HepG2 (cell line): ENCODE measurements at regions not wholly inside any gene's neighbourhood (a gene's known extent, or its start where the extent isn't known, plus 50 kb on each side); places are given as distances from the start of the nearest gene placed in this dataset.

ENCODE experiments used
- ATAC-seq: fragments of 200-7000 bp; cut with Tn5 transposase; 3 replicates; pipeline ENCODE4 v1.9.1; 2020; ENCODE audit warnings: mild to moderate bottlenecking, moderate library complexity
- BruUV-seq: library from RNA; stranded (reverse); fragments of 400-500 nt; replicated peaks from 2 replicates; lab custom pipeline; 2021; lab: Mats Ljungman, UMichigan
- CTCF ChIA-PET: fragments of 300-600 bp; formaldehyde crosslinking; extraction: SDS; loops from one replicate; lab custom pipeline; 2021; ENCODE audit warnings: low total read pairs, inconsistent platforms, low intra/inter-chr PET ratio; lab: Yijun Ruan, JAX
- POLR2A ChIA-PET: fragments of 350-600 bp; sonication (Branson Sonifier 250); formaldehyde crosslinking; loops from one replicate; lab custom pipeline; 2020; ENCODE audit warnings: antibody characterized with exemption, inconsistent platforms; lab: Yijun Ruan, JAX
- DNase-seq: peaks from one replicate; pipeline ENCODE4 v3.0.0-alpha.2; 2015; ENCODE audit warnings: low spot score
- FAIRE-seq: peaks from 3 replicates; lab custom pipeline; 2011; peaks lifted over from hg19 to GRCh38; lab: Jason Lieb, UNC
- H2AFZ ChIP-seq: one replicate; pipeline ENCODE4 v1.6.1; 2011; ENCODE audit warnings: low read length, inconsistent platforms
- H3K27ac ChIP-seq: fragments of 300-600 bp; 3 replicates; pipeline ENCODE4 v1.8.0; 2011; ENCODE audit warnings: mixed run types, mild to moderate bottlenecking, mixed read lengths, low read length, inconsistent platforms; ENCODE audit not compliant: insufficient read depth; ENCODE audit errors: extremely low read length
- H3K27me3 ChIP-seq, 2 experiments: fragments of 200-600 bp in 1 of 2; 2 replicates in 1 of 2; 3 replicates in 1 of 2; pipeline versions ENCODE4 v1.6.0 to v1.8.0; 2011; ENCODE audit warnings: low read length in 2 of 2, mild to moderate bottlenecking in 2 of 2, moderate library complexity in 2 of 2, inconsistent platforms in 1 of 2; ENCODE audit not compliant: insufficient read depth in 2 of 2, control insufficient read depth in 1 of 2
- H3K36me3 ChIP-seq, 2 experiments: fragments of 200-600 bp in 1 of 2; replicated peaks in 1 of 2; 2 replicates in 1 of 2; 3 replicates in 1 of 2; pipeline versions ENCODE4 v1.5.1 to v1.8.0; 2011; ENCODE audit warnings: low read length in 2 of 2, inconsistent platforms in 1 of 2; ENCODE audit not compliant: insufficient read depth in 2 of 2, control insufficient read depth in 1 of 2
- H3K4me1 ChIP-seq: 2 replicates; pipeline ENCODE4 v1.5.1; 2012; ENCODE audit warnings: low read length, inconsistent platforms; ENCODE audit not compliant: insufficient read depth
- H3K4me2 ChIP-seq: 2 replicates; pipeline ENCODE4 v1.6.0; 2011; ENCODE audit warnings: low read depth, low read length, inconsistent platforms
- H3K4me3 ChIP-seq, 3 experiments: fragments of 200-600 bp in 1 of 3; sonication (generic), shearing (Covaris generic) in 1 of 3; replicated peaks in 1 of 3; 2 replicates each; pipeline ENCODE4 v1.5.1; 2011 to 2016; ENCODE audit warnings: low read length in 3 of 3, inconsistent platforms in 2 of 3, low read depth in 2 of 3, mild to moderate bottlenecking in 2 of 3, control low read depth in 1 of 3, mixed read lengths in 1 of 3; ENCODE audit not compliant: insufficient read depth in 1 of 3
- H3K79me2 ChIP-seq: one replicate; pipeline ENCODE4 v1.6.1; 2011; ENCODE audit warnings: low read length, inconsistent platforms; ENCODE audit not compliant: insufficient read depth
- H3K9ac ChIP-seq: 2 replicates; pipeline ENCODE4 v1.6.0; 2011; ENCODE audit warnings: mild to moderate bottlenecking, low read depth, low read length, inconsistent platforms; ENCODE audit not compliant: insufficient read depth
- H3K9me3 ChIP-seq: 2 replicates; pipeline ENCODE4 v1.5.1; 2012; ENCODE audit warnings: mild to moderate bottlenecking, low read length
- H4K20me1 ChIP-seq: 2 replicates; pipeline ENCODE4 v1.6.0; 2011; ENCODE audit warnings: inconsistent platforms, mild to moderate bottlenecking, low read length, moderate library complexity; ENCODE audit not compliant: insufficient read depth
- ATRX ChIP-seq: sonication (generic); formaldehyde crosslinking; IDR thresholded peaks from 2 replicates; pipeline ENCODE4 v1.4.0; 2020; ENCODE audit warnings: missing genetic modification reagents, borderline replicate concordance
- CBX5 ChIP-seq: sonication (generic); formaldehyde crosslinking; IDR thresholded peaks from 2 replicates; pipeline ENCODE4 v1.4.0; 2020; ENCODE audit warnings: missing genetic modification reagents, borderline replicate concordance
- ETV6 ChIP-seq: sonication (generic); formaldehyde crosslinking; conservative IDR thresholded peaks from 2 replicates; pipeline ENCODE4 v1.4.0; 2020; ENCODE audit warnings: missing genetic modification reagents
- HOXA7 ChIP-seq: sonication (generic); formaldehyde crosslinking; IDR thresholded peaks from 2 replicates; pipeline ENCODE4 v1.8.1; 2022; ENCODE audit warnings: mild to moderate bottlenecking, missing genetic modification reagents, moderate library complexity
- NFKBIZ ChIP-seq: IDR thresholded peaks from 2 replicates; pipeline ENCODE4 v1.6.1; 2018; ENCODE audit warnings: missing genetic modification reagents, missing compliant biosample characterization
- NR2F6 ChIP-seq, 2 experiments: IDR thresholded peaks; 2 replicates each; pipeline ENCODE4 v1.6.1; 2016; ENCODE audit warnings: antibody characterized with exemption in 1 of 2, mild to moderate bottlenecking in 1 of 2
- SETDB1 ChIP-seq: sonication (generic); formaldehyde crosslinking; IDR thresholded peaks from 2 replicates; pipeline ENCODE4 v1.5.1; 2020; ENCODE audit warnings: missing genetic modification reagents, mild to moderate bottlenecking, borderline replicate concordance
- ZBTB3 ChIP-seq: sonication (generic); formaldehyde crosslinking; IDR thresholded peaks from 2 replicates; pipeline ENCODE4 v1.4.0; 2020; ENCODE audit warnings: low read depth, mild to moderate bottlenecking, moderate library complexity, missing genetic modification reagents, borderline replicate concordance
- ZFP36L2 ChIP-seq: sonication (generic); formaldehyde crosslinking; IDR thresholded peaks from 2 replicates; pipeline ENCODE4 v1.4.0; 2020; ENCODE audit warnings: missing genetic modification reagents
- ZNF354B ChIP-seq: sonication (generic); formaldehyde crosslinking; IDR thresholded peaks from 2 replicates; pipeline ENCODE4 v1.8.0; 2022; ENCODE audit warnings: mild to moderate bottlenecking, missing genetic modification reagents
- ZNF563 ChIP-seq: sonication (generic); formaldehyde crosslinking; IDR thresholded peaks from 2 replicates; pipeline ENCODE4 v1.8.0; 2022; ENCODE audit warnings: mild to moderate bottlenecking, moderate library complexity, missing genetic modification reagents
- ZNF850 ChIP-seq: sonication (generic); formaldehyde crosslinking; conservative IDR thresholded peaks from 2 replicates; pipeline ENCODE4 v1.9.0; 2021; ENCODE audit warnings: mild to moderate bottlenecking, missing genetic modification reagents
- WGBS: methylation state at CpG from one replicate; pipeline ENCODE4 v1.1.6; 2017; ENCODE audit warnings: low lambda C conversion rate; 5-methylcytosine and 5-hydroxymethylcytosine counted together
- in situ Hi-C: cut with HindIII; loops from 2 replicates; pipeline ENCODE4 v1.10.0; 2017; ENCODE audit warnings: low pct_unique_long_range_greater_than_20kb; ENCODE audit not compliant: extremely low pct_ligation_motif_present
- intact Hi-C: fragments of 100-400 bp; cut with micrococcal nuclease; formaldehyde crosslinking; loops from one replicate; pipeline ENCODE4 v1.10.0; 2022; ENCODE audit not compliant: unreplicated experiment
- TF ChIP-seq, protein P1 (sequence below): IDR thresholded peaks from 2 replicates; pipeline ENCODE4 v1.6.1; 2016

DNA sequence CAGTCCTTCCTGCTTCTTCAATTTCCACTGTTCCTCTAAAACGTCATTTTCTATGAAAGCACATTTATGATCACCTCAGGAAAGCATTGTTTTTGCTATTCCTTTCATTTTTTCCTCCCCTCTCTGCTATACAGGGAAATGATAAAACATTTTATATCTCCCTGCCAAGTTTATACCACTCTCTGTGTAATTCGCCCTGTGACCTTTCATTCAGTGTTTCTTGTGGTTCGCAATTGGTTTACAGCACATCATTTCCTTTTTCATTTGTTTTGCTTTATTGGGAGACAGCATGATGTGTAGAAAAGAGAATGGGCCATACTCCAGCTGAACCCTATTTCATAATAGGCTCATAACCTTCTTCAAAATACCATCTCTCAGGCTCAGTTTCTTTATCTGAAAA lies 99.9 kb upstream of the RAPGEF2 start:
- POLR2A ChIA-PET: no interaction called here

More for the DNA sequence above, 99.9 kb upstream of the RAPGEF2 start:
- no peaks in the 10 kb centered on the region for H3K79me2 ChIP-seq
- H3K4me1 ChIP-seq: peaks cover 17% of the 10 kb centered on the region
- H3K4me2 ChIP-seq: no peak overlapping the region
- ATAC-seq (no peak), DNase-seq (no peak)
- H3K4me3 ChIP-seq: no peak overlapping the region
- intact Hi-C loops (loop anchor here (10.0 kb wide), 1 partner anchor 172 kb away; no protein-coding TSS in a partner anchor), in situ Hi-C loops (loop anchor here (25.0 kb wide), 1 partner anchor 266 kb away; no protein-coding TSS in a partner anchor)
- WGBS: 39% methylated on average over 3 of the region's 3 CpGs
- no peaks in the 10 kb centered on the region for H3K27me3 ChIP-seq
- BruUV-seq: no TSS peak
- no peaks in the 10 kb centered on the region for H4K20me1 ChIP-seq
- no peak overlapping the region for H3K9ac ChIP-seq
- H3K27ac ChIP-seq: no peak overlapping the region
- no peaks in the 10 kb centered on the region for H3K9me3 ChIP-seq
- no peak overlapping the region for H2AFZ ChIP-seq
- CTCF ChIA-PET: no interaction called here
- TF ChIP-seq ZFP36L2 (no peak), ZBTB3 (CRISPR knock-in tag) (no peak), HOXA7 (no peak), ZNF850 (CRISPR knock-in tag) (no peak), ZNF354B (CRISPR knock-in tag) (no peak), ETV6 (CRISPR knock-in tag) (no peak), SETDB1 (no peak), ZNF563 (CRISPR knock-in tag) (no peak), CBX5 (CRISPR knock-in tag) (no peak), NFKBIZ (no peak), ATRX (CRISPR knock-in tag) (no peak), NR2F6 (IDR thresholded peaks at IDR 0.05) (no peak), NR2F6 (CRISPR knock-in tag; IDR thresholded peaks at IDR 0.05) (no peak)
- TF ChIP-seq, protein P1, sequence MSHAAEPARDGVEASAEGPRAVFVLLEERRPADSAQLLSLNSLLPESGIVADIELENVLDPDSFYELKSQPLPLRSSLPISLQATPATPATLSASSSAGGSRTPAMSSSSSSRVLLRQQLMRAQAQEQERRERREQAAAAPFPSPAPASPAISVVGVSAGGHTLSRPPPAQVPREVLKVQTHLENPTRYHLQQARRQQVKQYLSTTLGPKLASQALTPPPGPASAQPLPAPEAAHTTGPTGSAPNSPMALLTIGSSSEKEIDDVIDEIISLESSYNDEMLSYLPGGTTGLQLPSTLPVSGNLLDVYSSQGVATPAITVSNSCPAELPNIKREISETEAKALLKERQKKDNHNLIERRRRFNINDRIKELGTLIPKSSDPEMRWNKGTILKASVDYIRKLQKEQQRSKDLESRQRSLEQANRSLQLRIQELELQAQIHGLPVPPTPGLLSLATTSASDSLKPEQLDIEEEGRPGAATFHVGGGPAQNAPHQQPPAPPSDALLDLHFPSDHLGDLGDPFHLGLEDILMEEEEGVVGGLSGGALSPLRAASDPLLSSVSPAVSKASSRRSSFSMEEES (CRISPR knock-in tag): no peak
- TF ChIP-seq, all 625 proteins: peak for 0
- H3K36me3 ChIP-seq: no peaks in the 10 kb centered on the region
- no peak for FAIRE-seq
